Prostate gland (tissue), 2 donors: ENCODE measurements at regions not wholly inside any gene's neighbourhood (a gene's known extent, or its start where the extent isn't known, plus 50 kb on each side); places are given as distances from the start of the nearest gene placed in this dataset.

Source experiments
- DNase-seq: peaks from one replicate; pipeline ENCODE4 v3.0.0-alpha.2; 2019; ENCODE audit warnings: low spot score
- H3K27ac ChIP-seq, 2 donors: fragments of 200-600 bp; sonication (generic); 2 replicates each; pipeline ENCODE4 v1.5.1; 2017 to 2019
- H3K27me3 ChIP-seq: fragments of 200-600 bp; sonication (generic); replicated peaks from 2 replicates; pipeline ENCODE4 v1.5.1; 2019; ENCODE audit not compliant: insufficient read depth
- H3K36me3 ChIP-seq, 2 donors: fragments of 200-600 bp; sonication (generic); 1 replicate in 1 of 2; 2 replicates in 1 of 2; pipeline versions ENCODE4 v1.5.1 to v1.8.1; 2017 to 2019
- H3K4me1 ChIP-seq: fragments of 200-600 bp; sonication (generic); replicated peaks from 2 replicates; pipeline ENCODE4 v1.5.1; 2019
- H3K4me3 ChIP-seq, 2 donors: fragments of 200-600 bp; sonication (generic); 2 replicates each; pipeline ENCODE4 v1.5.1; 2017 to 2019
- H3K9me3 ChIP-seq: fragments of 200-600 bp; sonication (generic); 2 replicates; pipeline ENCODE4 v1.5.1; 2017
- POLR2A ChIP-seq: fragments of 450-650 bp; IDR thresholded peaks from one replicate; pipeline ENCODE4 v1.6.1; 2016; ENCODE audit warnings: antibody characterized with exemption, mild to moderate bottlenecking
- POLR2AphosphoS5 ChIP-seq: sonication (generic); formaldehyde crosslinking; IDR thresholded peaks from one replicate; pipeline ENCODE4 v1.6.1; 2017; ENCODE audit warnings: antibody characterized with exemption
- WGBS: methylation state at CpG from one replicate; pipeline ENCODE4 v1.1.5; 2018; 5-methylcytosine and 5-hydroxymethylcytosine counted together
- intact Hi-C: fragments of 100-400 bp; cut with DNase I; formaldehyde crosslinking; loops from one replicate; pipeline ENCODE4 v1.14.2; 2022
- TF ChIP-seq, protein P1 (sequence below), 4 experiments: fragments of 200-600 bp in 2 of 4; fragments of 450-650 bp in 2 of 4; sonication (generic) in 2 of 4; IDR thresholded peaks; 1 replicate in 3 of 4; 2 replicates in 1 of 4; pipeline ENCODE4 v1.5.1; 2016 to 2019; ENCODE audit warnings: antibody characterized with exemption in 4 of 4, mild to moderate bottlenecking in 2 of 4, moderate library complexity in 2 of 4

DNA sequence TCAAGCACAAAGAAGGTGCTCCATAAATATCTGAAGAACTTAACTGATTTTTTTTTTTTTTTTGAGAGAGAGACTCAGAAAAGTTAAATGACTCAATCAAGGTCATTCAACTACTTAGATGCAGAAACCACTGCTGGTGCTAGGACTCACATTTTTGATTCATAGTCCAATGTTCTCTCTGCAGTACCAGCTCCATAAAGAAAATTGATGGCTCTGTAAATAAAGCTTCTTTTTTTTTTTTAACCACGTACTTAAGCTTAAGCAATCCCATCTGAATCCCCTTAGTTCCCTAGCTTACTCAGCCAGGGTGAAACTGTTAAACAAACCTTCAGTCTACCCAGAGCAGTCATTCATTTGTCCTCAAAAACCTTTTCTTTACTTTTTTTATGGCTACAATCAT is 657.0 kb upstream of the WWC1 start:
- no peaks in the 10 kb centered on the region for H3K9me3 ChIP-seq
- intact Hi-C loops, result no loop called here
- H3K27me3 ChIP-seq, result no peaks in the 10 kb centered on the region
- H3K27ac ChIP-seq, result no peak overlapping the region
- H3K4me3 ChIP-seq, result no peak overlapping the region
- no peaks in the 10 kb centered on the region for H3K36me3 ChIP-seq
- no peak for DNase-seq
- TF ChIP-seq POLR2AphosphoS5 (no peak), POLR2A (no peak)
- TF ChIP-seq, protein P1, sequence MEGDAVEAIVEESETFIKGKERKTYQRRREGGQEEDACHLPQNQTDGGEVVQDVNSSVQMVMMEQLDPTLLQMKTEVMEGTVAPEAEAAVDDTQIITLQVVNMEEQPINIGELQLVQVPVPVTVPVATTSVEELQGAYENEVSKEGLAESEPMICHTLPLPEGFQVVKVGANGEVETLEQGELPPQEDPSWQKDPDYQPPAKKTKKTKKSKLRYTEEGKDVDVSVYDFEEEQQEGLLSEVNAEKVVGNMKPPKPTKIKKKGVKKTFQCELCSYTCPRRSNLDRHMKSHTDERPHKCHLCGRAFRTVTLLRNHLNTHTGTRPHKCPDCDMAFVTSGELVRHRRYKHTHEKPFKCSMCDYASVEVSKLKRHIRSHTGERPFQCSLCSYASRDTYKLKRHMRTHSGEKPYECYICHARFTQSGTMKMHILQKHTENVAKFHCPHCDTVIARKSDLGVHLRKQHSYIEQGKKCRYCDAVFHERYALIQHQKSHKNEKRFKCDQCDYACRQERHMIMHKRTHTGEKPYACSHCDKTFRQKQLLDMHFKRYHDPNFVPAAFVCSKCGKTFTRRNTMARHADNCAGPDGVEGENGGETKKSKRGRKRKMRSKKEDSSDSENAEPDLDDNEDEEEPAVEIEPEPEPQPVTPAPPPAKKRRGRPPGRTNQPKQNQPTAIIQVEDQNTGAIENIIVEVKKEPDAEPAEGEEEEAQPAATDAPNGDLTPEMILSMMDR (IDR thresholded peaks at IDR 0.05), result no peak
- WGBS, result 7% methylated on average over 1 of the region's 1 CpG
- no peaks in the 10 kb centered on the region for H3K4me1 ChIP-seq

DNA sequence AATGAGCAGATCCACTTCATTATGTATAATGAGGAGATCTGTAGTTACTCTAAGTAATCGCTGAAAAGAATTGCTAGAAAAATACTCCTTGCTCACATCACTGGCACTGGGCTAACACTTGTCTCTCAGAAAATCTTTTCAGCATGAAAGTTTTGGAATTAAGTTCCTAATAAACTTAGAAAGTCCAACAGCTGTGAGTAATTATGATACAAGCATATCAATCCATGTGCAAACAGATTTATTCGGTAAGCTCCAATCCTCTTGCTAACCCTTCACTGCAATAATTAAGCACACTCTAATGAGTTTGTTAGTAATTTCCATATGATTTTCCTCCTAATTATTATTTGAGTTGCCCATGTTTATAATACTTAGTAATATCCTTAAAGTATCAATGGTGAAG is 652.6 kb upstream of the WWC1 start:
- intact Hi-C loops, result no loop called here
- no peak for DNase-seq
- no peaks in the 10 kb centered on the region for H3K36me3 ChIP-seq
- no peak overlapping the region for H3K4me3 ChIP-seq
- no peaks in the 10 kb centered on the region for H3K4me1 ChIP-seq
- 56% methylated on average over 2 of the region's 2 CpGs for WGBS
- no peak overlapping the region for H3K27ac ChIP-seq
- no peaks in the 10 kb centered on the region for H3K27me3 ChIP-seq
- TF ChIP-seq, protein P1 (IDR thresholded peaks at IDR 0.05), result no peak
- TF ChIP-seq POLR2AphosphoS5, result no peak
- no peak for TF ChIP-seq POLR2A
- no peaks in the 10 kb centered on the region for H3K9me3 ChIP-seq

DNA sequence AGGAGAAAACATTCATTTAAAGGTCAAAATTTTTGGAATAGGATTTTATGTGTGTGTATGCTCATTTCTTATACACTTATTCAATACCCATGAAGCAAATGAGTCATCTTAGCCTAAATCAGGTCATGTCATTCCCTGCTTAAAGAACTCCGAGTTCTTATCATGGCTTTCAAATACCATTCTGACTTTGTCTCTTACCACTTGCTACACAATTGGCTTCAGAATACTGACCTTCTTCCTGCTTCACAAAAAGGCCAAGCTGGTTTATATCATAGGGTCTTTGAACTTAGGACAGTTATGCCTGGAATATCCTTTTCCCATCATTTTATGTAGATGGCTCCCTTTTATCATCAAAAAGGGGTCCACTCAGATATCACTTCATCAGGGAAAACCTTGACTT is 652.2 kb upstream of the WWC1 start:
- WGBS, result 41% methylated on average over 1 of the region's 1 CpG
- Histone ChIP-seq H3K9me3 (no peaks in the 10 kb centered on the region), H3K4me1 (no peaks in the 10 kb centered on the region), H3K36me3 (no peaks in the 10 kb centered on the region), H3K27me3 (no peaks in the 10 kb centered on the region), H3K27ac (no peak overlapping the region), H3K4me3 (no peak overlapping the region)
- TF ChIP-seq, protein P1 (IDR thresholded peaks at IDR 0.05), result no peak
- intact Hi-C loops, result no loop called here
- DNase-seq, result no peak

DNA sequence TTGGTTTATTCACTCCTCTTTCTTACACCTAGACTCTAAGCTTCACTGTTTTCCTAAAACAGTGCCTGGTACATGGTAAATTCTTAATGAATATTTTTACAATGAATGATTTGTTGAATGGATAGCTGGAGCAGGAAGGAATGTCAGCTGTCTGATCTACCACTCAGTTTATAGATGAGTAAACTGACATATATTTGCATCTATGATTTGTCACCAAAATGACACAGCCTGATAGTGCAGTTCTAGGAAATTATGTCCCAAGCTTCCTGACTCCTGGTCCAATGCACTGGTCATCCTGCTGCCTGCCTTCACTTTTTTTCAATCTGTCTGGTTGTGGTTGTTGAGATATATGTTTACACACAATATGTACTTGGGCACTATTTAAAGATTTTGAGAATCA is 651.7 kb upstream of the WWC1 start:
- intact Hi-C loops, result no loop called here
- no peaks in the 10 kb centered on the region for H3K9me3 ChIP-seq
- H3K27ac ChIP-seq, result no peak overlapping the region
- H3K27me3 ChIP-seq, result no peaks in the 10 kb centered on the region
- DNase-seq, result no peak
- H3K4me3 ChIP-seq, result no peak overlapping the region
- H3K36me3 ChIP-seq, result no peaks in the 10 kb centered on the region
- no peak for TF ChIP-seq POLR2AphosphoS5
- TF ChIP-seq, protein P1 (IDR thresholded peaks at IDR 0.05), result no peak
- TF ChIP-seq POLR2A, result no peak
- no peaks in the 10 kb centered on the region for H3K4me1 ChIP-seq

DNA sequence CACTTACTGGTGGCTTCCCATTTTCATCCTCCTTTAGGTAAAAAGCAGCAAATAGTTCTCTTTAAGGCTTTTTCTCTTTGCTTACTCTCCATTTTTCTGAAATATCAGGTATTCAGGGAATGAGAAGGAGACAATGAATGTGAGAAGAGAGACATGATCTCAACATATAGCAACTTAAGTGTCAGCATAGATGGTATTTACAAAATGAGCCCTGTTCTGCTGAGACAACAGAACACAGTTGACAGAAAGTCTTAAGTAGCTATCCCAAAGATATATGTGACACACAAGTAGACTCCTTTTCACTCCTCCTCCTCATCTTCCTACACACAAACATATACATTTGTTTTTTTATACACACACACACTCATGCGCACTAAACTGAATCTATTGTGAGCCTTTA is 649.3 kb upstream of the WWC1 start:
- Histone ChIP-seq H3K4me1 (no peaks in the 10 kb centered on the region), H3K36me3 (no peaks in the 10 kb centered on the region), H3K27me3 (no peaks in the 10 kb centered on the region), H3K9me3 (no peaks in the 10 kb centered on the region), H3K27ac (no peak overlapping the region), H3K4me3 (no peak overlapping the region)
- TF ChIP-seq POLR2A (no peak), POLR2AphosphoS5 (no peak)
- TF ChIP-seq, protein P1 (IDR thresholded peaks at IDR 0.05), result no peak
- WGBS, result 94% methylated on average over 1 of the region's 1 CpG
- intact Hi-C loops, result no loop called here
- DNase-seq, result no peak
